OCI-LY7 (cell line): ENCODE measurements at regions not wholly inside any gene's neighbourhood (a gene's known extent, or its start where the extent isn't known, plus 50 kb on each side); places are given as distances from the start of the nearest gene placed in this dataset.

ENCODE experiments used
- BruUV-seq: library from RNA; stranded (reverse); fragments of 400-500 nt; replicated peaks from 2 replicates; lab custom pipeline; 2021; lab: Mats Ljungman, UMichigan
- CTCF ChIA-PET: fragments of 300-600 bp; sonication (Branson Sonifier 250); formaldehyde crosslinking; loops from one replicate; lab custom pipeline; 2022; ENCODE audit warnings: antibody characterized with exemption; ENCODE audit not compliant: unreplicated experiment; lab: Charles Lee
- POLR2A ChIA-PET: fragments of 300-600 bp; sonication (Branson Sonifier 250); formaldehyde crosslinking; loops from one replicate; lab custom pipeline; 2022; ENCODE audit warnings: antibody characterized with exemption; lab: Charles Lee
- DNase-seq: peaks from one replicate; pipeline ENCODE4 v3.0.0-alpha.2; 2015; ENCODE audit warnings: low spot score
- H2AFZ ChIP-seq: fragments of 200-600 bp; sonication (generic), shearing (Covaris generic); 2 replicates; pipeline ENCODE4 v1.6.1; 2014; ENCODE audit warnings: mild to moderate bottlenecking, antibody characterized with exemption, low read length, moderate library complexity
- H3K27ac ChIP-seq: fragments of 200-600 bp; sonication (generic); 2 replicates; pipeline ENCODE4 v1.5.1; 2014; ENCODE audit warnings: mixed run types, low read depth, mild to moderate bottlenecking, moderate library complexity, low read length, inconsistent platforms; ENCODE audit not compliant: poor library complexity, severe bottlenecking
- H3K36me3 ChIP-seq: fragments of 200-600 bp; sonication (generic); 2 replicates; pipeline ENCODE4 v1.6.1; 2014; ENCODE audit warnings: mild to moderate bottlenecking, antibody characterized with exemption, low read length, moderate library complexity, mixed read lengths; ENCODE audit not compliant: insufficient read depth
- H3K4me1 ChIP-seq: fragments of 200-600 bp; sonication (generic); 2 replicates; pipeline ENCODE4 v1.5.1; 2014; ENCODE audit warnings: mild to moderate bottlenecking, low read length; ENCODE audit not compliant: insufficient read depth, poor library complexity, severe bottlenecking
- H3K4me2 ChIP-seq: fragments of 200-600 bp; sonication (generic); 2 replicates; pipeline ENCODE4 v1.6.1; 2014; ENCODE audit warnings: mild to moderate bottlenecking, low read length
- H3K4me3 ChIP-seq: fragments of 200-600 bp; sonication (generic); 2 replicates; pipeline ENCODE4 v1.5.1; 2014; ENCODE audit warnings: mild to moderate bottlenecking, low read depth, low read length; ENCODE audit not compliant: poor library complexity, severe bottlenecking
- H3K79me2 ChIP-seq: fragments of 200-600 bp; sonication (generic); 2 replicates; pipeline ENCODE4 v1.6.1; 2016; ENCODE audit warnings: low read depth, mild to moderate bottlenecking, low read length, moderate library complexity, mixed read lengths; ENCODE audit not compliant: insufficient read depth
- H3K9me2 ChIP-seq: fragments of 200-600 bp; sonication (generic); 2 replicates; pipeline ENCODE4 v1.6.1; 2016; ENCODE audit warnings: mild to moderate bottlenecking, low read length, mixed read lengths; ENCODE audit not compliant: insufficient read depth
- H3K9me3 ChIP-seq: fragments of 200-600 bp; sonication (generic); 2 replicates; pipeline ENCODE4 v1.6.1; 2014; ENCODE audit warnings: mild to moderate bottlenecking, mixed run types, low read length, mixed read lengths
- H4K20me1 ChIP-seq: fragments of 200-600 bp; sonication (generic); 2 replicates; pipeline ENCODE4 v1.6.1; 2014; ENCODE audit warnings: mild to moderate bottlenecking, antibody characterized with exemption, low read length, moderate library complexity, mixed read lengths; ENCODE audit not compliant: insufficient read depth
- CTCF ChIP-seq: fragments of 200-600 bp; sonication (generic); conservative IDR thresholded peaks from 2 replicates; pipeline ENCODE4 v1.5.1; 2014; ENCODE audit warnings: mild to moderate bottlenecking, antibody characterized with exemption, low read length, moderate library complexity, mixed read lengths
- EZH2phosphoT487 ChIP-seq: fragments of 200-600 bp; sonication (generic); IDR thresholded peaks from 2 replicates; pipeline ENCODE4 v1.6.1; 2018; ENCODE audit warnings: low read depth, borderline replicate concordance, mild to moderate bottlenecking, mixed run types, antibody characterized with exemption, low read length, moderate library complexity, mixed read lengths
- intact Hi-C: fragments of 100-400 bp; cut with micrococcal nuclease; formaldehyde crosslinking; loops from one replicate; pipeline ENCODE4 v1.10.0; 2022; ENCODE audit not compliant: unreplicated experiment

- intact Hi-C loops, result no loop called here
- no peak overlapping the region for H3K4me3 ChIP-seq
- no peaks in the 10 kb centered on the region for H3K79me2 ChIP-seq
- no peaks in the 10 kb centered on the region for H3K36me3 ChIP-seq
- ChIA-PET POLR2A (no interaction called here), CTCF (no interaction called here)
- TF ChIP-seq CTCF, result no peak
- no peak for TF ChIP-seq EZH2phosphoT487
- DNase-seq, result no peak
- H3K4me1 ChIP-seq, result no peaks in the 10 kb centered on the region
- H3K9me3 ChIP-seq, result no peaks in the 10 kb centered on the region
- H3K27ac ChIP-seq, result no peak overlapping the region
- no TSS peak for BruUV-seq
- H2AFZ ChIP-seq, result no peak overlapping the region
- H3K4me2 ChIP-seq, result no peak overlapping the region
- H4K20me1 ChIP-seq, result no peaks in the 10 kb centered on the region
- no peaks in the 10 kb centered on the region for H3K9me2 ChIP-seq
Measured at GRCh38 chr2:64289737-64290136, 145.5 kb upstream of the PELI1 start.

GRCh38 chr2:64291181-64291580, 147.0 kb upstream of the PELI1 start:
- DNase-seq, result no peak
- Histone ChIP-seq H3K9me2 (no peaks in the 10 kb centered on the region), H3K4me2 (no peak overlapping the region), H3K9me3 (no peaks in the 10 kb centered on the region), H3K4me1 (no peaks in the 10 kb centered on the region), H4K20me1 (no peaks in the 10 kb centered on the region), H3K36me3 (no peaks in the 10 kb centered on the region), H3K27ac (no peak overlapping the region), H3K4me3 (no peak overlapping the region), H2AFZ (no peak overlapping the region), H3K79me2 (no peaks in the 10 kb centered on the region)
- no peak for TF ChIP-seq EZH2phosphoT487
- ChIA-PET POLR2A (interaction anchor here (0.6 kb wide), 1 partner anchor 53 kb away, joined by 3 read pairs; no protein-coding TSS in a partner anchor), CTCF (no interaction called here)
- intact Hi-C loops, result no loop called here
- no TSS peak for BruUV-seq

GRCh38 chr2:64295326-64296139, 151.3 kb upstream of the PELI1 start:
- Histone ChIP-seq H3K9me2 (no peaks in the 10 kb centered on the region), H4K20me1 (no peaks in the 10 kb centered on the region), H2AFZ (no peak overlapping the region), H3K4me1 (no peaks in the 10 kb centered on the region), H3K79me2 (no peaks in the 10 kb centered on the region), H3K36me3 (no peaks in the 10 kb centered on the region), H3K4me2 (no peak overlapping the region), H3K27ac (no peak overlapping the region), H3K4me3 (no peak overlapping the region), H3K9me3 (no peaks in the 10 kb centered on the region)
- BruUV-seq, result no TSS peak
- CTCF ChIA-PET, result interaction anchor here (1.1 kb wide), 1 partner anchor 22 kb away, joined by 3 read pairs; no protein-coding TSS in a partner anchor
- intact Hi-C loops, result no loop called here
- no peak for DNase-seq
- no peak for TF ChIP-seq CTCF
- no peak for TF ChIP-seq EZH2phosphoT487
- POLR2A ChIA-PET, result interaction anchor here (0.7 to 1.3 kb wide), 3 partner anchors 14 to 367 kb away, joined by 3 read pairs; no protein-coding TSS in a partner anchor
